ENCODE measurements at regions not wholly inside any gene's neighbourhood (a gene's known extent, or its start where the extent isn't known, plus 50 kb on each side); places are given as distances from the start of the nearest gene placed in this dataset.

- no peaks in the 10 kb centered on the region for H4K20me1 ChIP-seq (ENCODE audit: insufficient read depth)
Observed at GRCh38 chr17:31715446-31715845, 143.6 kb downstream of the COPRS start.

GRCh38 chr17:31704483-31704882, 154.6 kb downstream of the COPRS start:
- H3F3A ChIP-seq (ENCODE audit: insufficient read depth, low read depth), result no peaks in the 10 kb centered on the region
- no peaks in the 10 kb centered on the region for H3K27me3 ChIP-seq (ENCODE audit: insufficient read depth, low read depth)
- ChIA-PET CTCF (no interaction called here), POLR2A (ENCODE audit: unreplicated experiment) (no interaction called here)
- intact Hi-C loops (cut with micrococcal nuclease; ENCODE audit: unreplicated experiment), result no loop called here
- no peaks in the 10 kb centered on the region for H3K9me2 ChIP-seq (ENCODE audit: insufficient read depth)
- H3K4me1 ChIP-seq (replicated peaks; ENCODE audit: insufficient read depth), result no peaks in the 10 kb centered on the region
- no peaks in the 10 kb centered on the region for H3K79me2 ChIP-seq (ENCODE audit: low read depth)
- H3K27ac ChIP-seq, result no peak overlapping the region
- no peak overlapping the region for H2AFZ ChIP-seq
- H3K36me3 ChIP-seq (ENCODE audit: low read depth), result no peaks in the 10 kb centered on the region
- BruUV-seq (replicated peaks), result no TSS peak
- H4K20me1 ChIP-seq (ENCODE audit: insufficient read depth), result no peaks in the 10 kb centered on the region
- no peak overlapping the region for H3K4me3 ChIP-seq
- H3K4me2 ChIP-seq, result no peak overlapping the region
- TF ChIP-seq EZH2 (IDR thresholded peaks at IDR 0.05; ENCODE audit: low read depth) (no peak), CTCF (conservative IDR thresholded peaks at IDR 0.05) (no peak)
- DNase-seq, result no peak
- H3K9me3 ChIP-seq (ENCODE audit: insufficient read depth, low read depth), result no peaks in the 10 kb centered on the region

More at GRCh38 chr17:31715446-31715845, 143.6 kb downstream of the COPRS start:
- Histone ChIP-seq H3F3A (ENCODE audit: insufficient read depth, low read depth) (no peaks in the 10 kb centered on the region), H3K4me1 (replicated peaks; ENCODE audit: insufficient read depth) (no peaks in the 10 kb centered on the region), H3K79me2 (ENCODE audit: low read depth) (no peaks in the 10 kb centered on the region), H2AFZ (no peak overlapping the region), H3K9me2 (ENCODE audit: insufficient read depth) (no peaks in the 10 kb centered on the region), H3K4me3 (no peak overlapping the region), H3K27ac (no peak overlapping the region), H3K36me3 (ENCODE audit: low read depth) (no peaks in the 10 kb centered on the region), H3K4me2 (no peak overlapping the region), H3K9me3 (ENCODE audit: insufficient read depth, low read depth) (no peaks in the 10 kb centered on the region), H3K27me3 (ENCODE audit: insufficient read depth, low read depth) (no peaks in the 10 kb centered on the region)
- intact Hi-C loops (cut with micrococcal nuclease; ENCODE audit: unreplicated experiment), result no loop called here
- ChIA-PET POLR2A (ENCODE audit: unreplicated experiment) (no interaction called here), CTCF (no interaction called here)
- TF ChIP-seq EZH2 (IDR thresholded peaks at IDR 0.05; ENCODE audit: low read depth) (no peak), CTCF (conservative IDR thresholded peaks at IDR 0.05) (no peak)
- BruUV-seq (replicated peaks), result no TSS peak
- DNase-seq, result no peak

GRCh38 chr17:31702041-31702440, 157.0 kb downstream of the COPRS start:
- POLR2A ChIA-PET (ENCODE audit: unreplicated experiment), result no interaction called here
- DNase-seq, result no peak
- Histone ChIP-seq H3K79me2 (ENCODE audit: low read depth) (no peaks in the 10 kb centered on the region), H3K4me3 (no peak overlapping the region), H4K20me1 (ENCODE audit: insufficient read depth) (no peaks in the 10 kb centered on the region), H3F3A (ENCODE audit: insufficient read depth, low read depth) (no peaks in the 10 kb centered on the region), H3K9me2 (ENCODE audit: insufficient read depth) (no peaks in the 10 kb centered on the region), H2AFZ (no peak overlapping the region), H3K36me3 (ENCODE audit: low read depth) (no peaks in the 10 kb centered on the region), H3K27me3 (ENCODE audit: insufficient read depth, low read depth) (no peaks in the 10 kb centered on the region), H3K27ac (no peak overlapping the region), H3K4me1 (replicated peaks; ENCODE audit: insufficient read depth) (no peaks in the 10 kb centered on the region), H3K4me2 (no peak overlapping the region), H3K9me3 (ENCODE audit: insufficient read depth, low read depth) (no peaks in the 10 kb centered on the region)
- no TSS peak for BruUV-seq (replicated peaks)
- intact Hi-C loops (cut with micrococcal nuclease; ENCODE audit: unreplicated experiment), result no loop called here
- CTCF ChIA-PET, result no interaction called here
- TF ChIP-seq EZH2 (IDR thresholded peaks at IDR 0.05; ENCODE audit: low read depth) (no peak), CTCF (conservative IDR thresholded peaks at IDR 0.05) (no peak)
